Fibroblast of the aortic adventitia (primary cell): ENCODE measurements at regions not wholly inside any gene's neighbourhood (a gene's known extent, or its start where the extent isn't known, plus 50 kb on each side); places are given as distances from the start of the nearest gene placed in this dataset.

ENCODE experiments used
- DNase-seq: peaks from one replicate; pipeline ENCODE4 v3.0.0-alpha.2; 2010; ENCODE audit warnings: low read depth
- H3K4me3 ChIP-seq: 2 replicates; pipeline ENCODE4 v1.5.1; 2011; ENCODE audit warnings: low read depth, mild to moderate bottlenecking, control low read depth, low read length, moderate library complexity
- TF ChIP-seq, protein P1 (sequence below): IDR thresholded peaks from 2 replicates; pipeline ENCODE4 v1.5.1; 2011; ENCODE audit warnings: mild to moderate bottlenecking, low read length, control low read depth, inconsistent platforms; ENCODE audit not compliant: insufficient read depth

DNA sequence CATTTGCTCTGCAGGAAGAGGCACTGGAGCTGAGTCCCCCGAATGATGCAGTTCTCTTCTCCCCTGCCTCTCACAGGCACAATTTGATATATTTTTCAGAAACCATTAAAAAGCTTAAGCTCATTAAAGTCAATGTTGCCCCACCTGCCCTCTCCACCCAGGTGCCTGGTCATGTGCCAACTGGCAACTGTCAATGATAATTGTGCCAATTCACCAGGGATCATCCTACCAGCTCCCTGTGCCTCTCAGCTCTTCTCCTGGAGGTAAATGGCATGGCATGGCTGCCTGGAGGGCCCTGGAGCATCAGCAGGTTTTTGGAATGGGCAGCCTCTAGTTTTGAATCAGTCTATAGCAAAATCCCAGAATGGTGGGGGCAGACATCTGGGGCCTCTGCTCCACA is 279.6 kb upstream of the ID2 start:
- DNase-seq = no peak
- TF ChIP-seq, protein P1, sequence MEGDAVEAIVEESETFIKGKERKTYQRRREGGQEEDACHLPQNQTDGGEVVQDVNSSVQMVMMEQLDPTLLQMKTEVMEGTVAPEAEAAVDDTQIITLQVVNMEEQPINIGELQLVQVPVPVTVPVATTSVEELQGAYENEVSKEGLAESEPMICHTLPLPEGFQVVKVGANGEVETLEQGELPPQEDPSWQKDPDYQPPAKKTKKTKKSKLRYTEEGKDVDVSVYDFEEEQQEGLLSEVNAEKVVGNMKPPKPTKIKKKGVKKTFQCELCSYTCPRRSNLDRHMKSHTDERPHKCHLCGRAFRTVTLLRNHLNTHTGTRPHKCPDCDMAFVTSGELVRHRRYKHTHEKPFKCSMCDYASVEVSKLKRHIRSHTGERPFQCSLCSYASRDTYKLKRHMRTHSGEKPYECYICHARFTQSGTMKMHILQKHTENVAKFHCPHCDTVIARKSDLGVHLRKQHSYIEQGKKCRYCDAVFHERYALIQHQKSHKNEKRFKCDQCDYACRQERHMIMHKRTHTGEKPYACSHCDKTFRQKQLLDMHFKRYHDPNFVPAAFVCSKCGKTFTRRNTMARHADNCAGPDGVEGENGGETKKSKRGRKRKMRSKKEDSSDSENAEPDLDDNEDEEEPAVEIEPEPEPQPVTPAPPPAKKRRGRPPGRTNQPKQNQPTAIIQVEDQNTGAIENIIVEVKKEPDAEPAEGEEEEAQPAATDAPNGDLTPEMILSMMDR = no peak
- no peak overlapping the region for H3K4me3 ChIP-seq

DNA sequence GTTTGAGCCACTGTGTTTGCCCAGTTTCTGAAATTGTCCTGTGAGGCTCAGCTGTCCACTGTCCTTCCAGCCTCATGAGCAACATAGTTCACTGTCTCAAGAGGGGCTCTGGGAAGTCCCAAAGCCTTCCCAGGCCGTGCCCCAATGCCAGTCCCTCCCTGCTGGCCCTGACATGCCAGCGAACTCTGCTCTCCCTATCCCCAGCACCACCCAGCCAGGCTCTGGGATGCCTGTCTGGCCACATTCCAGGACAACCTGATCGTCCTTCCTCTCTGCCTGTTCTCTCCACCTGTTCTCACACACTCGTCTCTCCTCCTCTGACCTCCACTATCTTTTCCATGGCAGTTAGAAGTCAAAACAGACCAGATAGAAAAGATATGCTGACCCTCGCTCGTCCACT is 278.0 kb upstream of the ID2 start:
- no peak for DNase-seq
- TF ChIP-seq, protein P1 = no peak
- no peak overlapping the region for H3K4me3 ChIP-seq

DNA sequence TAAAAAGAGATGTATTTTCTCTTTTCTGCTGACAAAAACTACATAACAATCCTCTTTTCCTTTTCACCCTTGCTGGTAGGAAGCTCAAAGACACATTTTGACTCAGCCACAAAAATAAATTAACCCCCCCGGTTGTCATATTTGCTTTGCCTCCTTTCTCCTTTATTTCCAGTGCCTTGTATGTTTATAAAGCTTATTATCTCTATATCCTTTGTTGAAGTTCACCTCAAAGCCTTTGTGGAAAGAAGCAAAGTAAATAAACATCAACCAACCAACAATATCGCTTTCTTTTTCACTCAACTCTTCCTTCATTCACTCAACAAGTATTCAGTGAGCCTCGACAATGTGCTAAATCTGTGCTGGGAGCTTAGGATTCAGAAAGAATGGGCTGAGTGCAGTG is 276.5 kb upstream of the ID2 start:
- H3K4me3 ChIP-seq = no peak overlapping the region
- TF ChIP-seq, protein P1 = no peak
- DNase-seq = no peak

DNA sequence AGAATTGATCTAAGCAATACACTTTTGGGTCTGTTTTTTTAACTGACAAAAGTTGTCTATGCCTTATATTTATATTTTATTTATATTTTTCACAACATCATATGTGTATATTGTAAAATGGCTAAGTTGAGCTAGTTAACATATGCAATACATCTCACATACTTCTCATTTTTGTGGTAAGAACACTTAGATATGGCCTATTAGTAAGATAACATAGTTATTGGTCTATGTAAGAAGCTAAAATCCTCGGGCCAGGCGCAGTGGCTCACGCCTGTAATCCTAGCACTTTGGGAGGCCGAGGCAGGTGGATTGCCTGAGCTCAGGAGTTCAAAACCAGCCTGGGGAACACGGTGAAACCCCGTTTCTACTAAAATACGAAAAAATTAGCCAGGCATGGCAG is 275.6 kb upstream of the ID2 start:
- TF ChIP-seq, protein P1 = no peak
- H3K4me3 ChIP-seq = no peak overlapping the region
- no peak for DNase-seq

DNA sequence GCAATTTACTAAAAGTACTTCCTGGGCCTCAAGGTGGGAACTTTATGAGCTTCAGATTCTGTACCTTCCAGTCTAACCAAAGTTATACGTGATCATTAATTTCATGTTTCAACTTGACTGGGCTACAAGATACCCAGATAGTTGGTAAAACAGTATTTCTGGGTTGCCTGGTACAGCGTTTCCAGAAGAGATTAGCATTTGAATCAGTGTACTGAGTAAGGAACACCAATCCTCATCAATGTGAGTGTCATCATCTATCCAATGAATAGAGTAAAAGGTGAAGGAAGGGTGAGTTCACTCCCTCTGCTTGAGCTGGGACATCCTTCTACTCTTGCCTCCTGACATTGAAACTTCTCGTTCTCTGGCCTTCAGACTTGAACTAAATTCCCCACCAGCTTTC is 274.5 kb upstream of the ID2 start:
- H3K4me3 ChIP-seq = no peak overlapping the region
- TF ChIP-seq, protein P1 = no peak
- DNase-seq = no peak

DNA sequence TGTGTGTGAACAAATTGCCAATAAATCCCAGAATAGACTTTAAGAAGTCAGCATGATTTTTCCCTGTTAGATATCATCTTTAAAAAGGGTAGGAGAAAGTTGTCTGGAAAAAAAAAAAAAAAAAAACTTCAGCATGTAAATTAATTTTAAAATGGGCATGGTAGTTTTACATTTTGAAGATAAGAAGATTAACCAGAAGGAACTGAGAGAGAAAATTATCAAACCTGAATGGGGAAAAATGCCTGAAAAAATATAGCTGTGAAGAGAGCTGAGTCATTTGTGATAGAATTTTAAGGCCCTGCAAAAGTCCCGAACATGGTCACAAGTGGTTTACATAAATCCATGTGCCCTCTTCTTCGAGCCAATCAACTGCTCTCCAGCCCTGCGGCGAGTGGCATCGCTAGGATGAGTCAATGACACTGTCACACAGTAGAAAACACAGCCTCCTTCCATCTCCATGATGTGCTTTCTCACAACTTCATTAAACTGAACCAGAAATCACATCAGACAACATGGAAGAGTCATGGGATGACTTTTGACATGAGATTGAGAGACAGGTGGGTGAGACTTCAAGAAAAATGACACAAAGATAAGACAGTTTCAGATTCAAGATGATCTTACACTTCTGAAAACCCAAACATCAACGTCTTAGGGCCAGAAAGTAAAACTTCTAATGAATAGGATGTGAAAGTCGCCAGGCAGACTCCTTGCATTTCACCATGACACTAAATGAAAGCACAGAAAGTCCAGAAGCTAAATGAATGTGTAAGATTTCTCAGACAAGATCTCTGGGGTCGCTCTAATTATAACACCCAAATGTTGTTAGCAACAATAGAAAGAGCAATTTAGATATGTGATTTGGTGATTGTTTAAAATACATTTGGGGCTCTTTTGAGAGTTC is 273.0 kb upstream of the ID2 start:
- DNase-seq = no peak
- TF ChIP-seq, protein P1 = no peak
- H3K4me3 ChIP-seq = no peak overlapping the region
